AG04450 (cell line): ENCODE measurements at regions not wholly inside any gene's neighbourhood (a gene's known extent, or its start where the extent isn't known, plus 50 kb on each side); places are given as distances from the start of the nearest gene placed in this dataset.

ENCODE experiments used
- CTCF ChIA-PET: fragments of 300-600, 350-600 bp; formaldehyde crosslinking; extraction: SDS; loops from one replicate; lab custom pipeline; 2022; ENCODE audit warnings: antibody characterized with exemption, inconsistent platforms; lab: Charles Lee
- POLR2A ChIA-PET: fragments of 350-600 bp; formaldehyde crosslinking; extraction: SDS; loops from one replicate; lab custom pipeline; 2021; ENCODE audit warnings: antibody characterized with exemption, inconsistent platforms; lab: Yijun Ruan, JAX
- DNase-seq: peaks from one replicate; pipeline ENCODE4 v3.0.0-alpha.2; 2011; ENCODE audit warnings: low read depth, low spot score
- H3K27ac ChIP-seq: one replicate; pipeline ENCODE4 v1.5.1; 2012; ENCODE audit warnings: low read depth, low read length, control low read depth
- H3K27me3 ChIP-seq: one replicate; pipeline ENCODE4 v1.6.0; 2012; ENCODE audit warnings: low read length; ENCODE audit not compliant: control insufficient read depth, insufficient read depth
- H3K4me3 ChIP-seq: 2 replicates; pipeline ENCODE4 v1.5.1; 2011; ENCODE audit warnings: mild to moderate bottlenecking, low read depth, low read length, control low read depth
- H3K9me3 ChIP-seq: 2 replicates; pipeline ENCODE4 v1.5.1; 2012; ENCODE audit warnings: low read length; ENCODE audit not compliant: control insufficient read depth, insufficient read depth
- CTCF ChIP-seq: IDR thresholded peaks from 2 replicates; pipeline ENCODE4 v1.5.1; 2011; ENCODE audit warnings: low read depth, low read length, control low read depth, inconsistent platforms

- peaks cover 4% of the 10 kb centered on the region; the same call in 1 of the 2 replicates for H3K9me3 ChIP-seq
- TF ChIP-seq CTCF = no peak
- no peak for DNase-seq
- ChIA-PET CTCF (no interaction called here), POLR2A (no interaction called here)
- H3K27ac ChIP-seq = no peak overlapping the region
- no peak overlapping the region for H3K4me3 ChIP-seq
- no peaks in the 10 kb centered on the region for H3K27me3 ChIP-seq
Measured at GRCh38 chr7:126119981-126120380, 1132.8 kb downstream of the GRM8 start.

DNA sequence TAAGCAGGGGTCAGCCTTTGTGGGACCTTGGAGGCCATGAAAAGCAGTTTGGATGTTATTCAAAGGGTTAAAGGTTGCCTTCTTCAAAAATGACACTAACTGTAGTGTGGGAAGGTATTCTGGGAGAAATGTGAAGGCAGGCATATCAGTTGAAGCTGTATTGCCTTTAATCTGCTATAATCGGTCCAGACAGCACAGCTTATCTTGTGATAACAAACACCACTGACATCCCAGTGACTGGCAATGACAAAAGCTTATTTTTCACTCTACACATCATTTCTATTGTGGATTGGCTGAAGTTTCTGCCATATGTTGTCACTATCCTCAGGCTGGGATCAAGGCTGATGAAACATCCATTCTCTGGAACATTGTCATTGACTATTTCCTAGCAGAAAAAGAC is 1149.2 kb downstream of the GRM8 start:
- no peaks in the 10 kb centered on the region for H3K27me3 ChIP-seq
- no peak overlapping the region for H3K4me3 ChIP-seq
- ChIA-PET POLR2A (no interaction called here), CTCF (no interaction called here)
- DNase-seq = no peak
- peaks cover 6% of the 10 kb centered on the region; the same call in 1 of the 2 replicates for H3K9me3 ChIP-seq
- no peak overlapping the region for H3K27ac ChIP-seq
- TF ChIP-seq CTCF = no peak

GRCh38 chr7:126083014-126083413 is 1153.4 kb upstream of the POT1 start:
- ChIA-PET CTCF (no interaction called here), POLR2A (no interaction called here)
- DNase-seq = no peak
- H3K9me3 ChIP-seq = peaks cover 7% of the 10 kb centered on the region
- H3K4me3 ChIP-seq = no peak overlapping the region
- no peak overlapping the region for H3K27ac ChIP-seq
- no peak for TF ChIP-seq CTCF
- no peaks in the 10 kb centered on the region for H3K27me3 ChIP-seq

DNA sequence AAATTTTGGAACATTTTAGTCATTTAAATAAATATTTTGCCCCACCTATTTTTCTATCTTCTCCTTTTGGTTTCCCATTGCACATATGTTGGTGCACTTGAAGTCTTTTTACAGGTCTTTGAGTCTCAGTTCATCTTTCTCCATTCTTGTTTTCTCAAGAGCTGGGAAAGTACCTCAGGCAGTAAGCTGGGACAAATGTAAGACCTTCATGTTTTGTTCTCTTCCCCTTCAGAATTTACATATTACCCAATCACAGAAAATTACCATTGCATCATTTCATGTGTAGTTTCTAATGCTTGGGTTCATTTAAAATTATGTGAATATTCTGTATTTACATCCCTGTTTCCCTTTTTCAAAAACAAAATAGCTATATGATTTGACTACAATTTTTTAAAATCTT is 1150.0 kb upstream of the POT1 start:
- DNase-seq = no peak
- ChIA-PET CTCF (no interaction called here), POLR2A (no interaction called here)
- Histone ChIP-seq H3K4me3 (no peak overlapping the region), H3K9me3 (peaks cover 7% of the 10 kb centered on the region), H3K27me3 (no peaks in the 10 kb centered on the region), H3K27ac (no peak overlapping the region)
- no peak for TF ChIP-seq CTCF

DNA sequence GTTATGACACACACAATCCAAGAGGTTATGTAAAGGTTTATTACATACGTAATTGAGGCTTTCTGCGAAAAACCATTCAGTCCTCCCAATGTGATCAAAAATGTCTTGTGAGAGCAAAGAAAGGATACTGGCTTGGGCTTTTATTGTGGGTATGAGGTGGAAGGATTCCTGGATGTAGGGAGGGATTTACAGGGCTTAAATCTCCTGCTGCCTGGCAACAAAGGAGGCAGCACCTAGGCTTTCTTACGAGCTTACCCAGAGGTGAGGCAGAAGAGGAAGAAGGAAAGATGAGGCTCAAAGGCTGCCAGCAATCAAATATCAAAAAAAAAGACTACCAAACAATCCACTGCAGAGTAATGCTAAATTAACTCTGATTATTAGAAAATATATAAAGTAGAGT is 1149.5 kb upstream of the POT1 start:
- ChIA-PET CTCF (no interaction called here), POLR2A (no interaction called here)
- H3K9me3 ChIP-seq = peaks cover 5% of the 10 kb centered on the region
- H3K27ac ChIP-seq = no peak overlapping the region
- no peak for TF ChIP-seq CTCF
- no peak for DNase-seq
- no peaks in the 10 kb centered on the region for H3K27me3 ChIP-seq
- H3K4me3 ChIP-seq = no peak overlapping the region
